Adrenal gland (tissue), 5 donors: ENCODE measurements at regions not wholly inside any gene's neighbourhood (a gene's known extent, or its start where the extent isn't known, plus 50 kb on each side); places are given as distances from the start of the nearest gene placed in this dataset.

Experiments used
- POLR2A ChIP-seq, 2 donors: fragments of 450-650 bp; IDR thresholded peaks; one replicate each; pipeline ENCODE4 v1.6.1; 2017; ENCODE audit warnings: antibody characterized with exemption in 2 of 2, mild to moderate bottlenecking in 2 of 2, moderate library complexity in 1 of 2
- TF ChIP-seq, protein P1 (sequence below), 6 experiments: fragments of 450-650 bp in 4 of 6; fragments of 200-600 bp in 2 of 6; sonication (generic) in 1 of 6; IDR thresholded peaks; 1 replicate in 5 of 6; 2 replicates in 1 of 6; pipeline versions ENCODE4 v1.5.1 to v1.8.0; 2016 to 2021; ENCODE audit warnings: antibody characterized with exemption in 6 of 6, mild to moderate bottlenecking in 2 of 6, moderate library complexity in 1 of 6
- donor health status: DM: no; HTN: no; CAD: no.

DNA sequence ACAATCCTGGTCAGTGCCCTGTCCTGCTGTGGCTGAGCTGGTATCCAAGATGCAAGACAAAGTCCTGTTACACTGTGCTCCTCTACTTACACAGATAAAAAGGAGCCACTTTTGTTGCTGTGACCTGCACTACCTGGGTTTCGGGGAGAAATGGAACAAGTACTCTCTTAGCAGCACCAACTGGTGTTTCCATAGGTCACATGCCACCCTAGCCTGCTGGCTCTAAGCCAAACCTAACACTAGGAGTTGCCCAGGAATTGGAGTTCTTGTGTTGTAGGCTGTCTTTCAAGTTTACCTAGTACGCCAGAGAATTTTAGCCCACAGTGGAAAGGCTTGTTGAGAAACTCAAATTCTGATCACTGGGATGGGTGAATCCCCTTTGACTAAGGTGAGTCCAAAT, 727.4 kb downstream of the FAM133A start:
- TF ChIP-seq, protein P1, sequence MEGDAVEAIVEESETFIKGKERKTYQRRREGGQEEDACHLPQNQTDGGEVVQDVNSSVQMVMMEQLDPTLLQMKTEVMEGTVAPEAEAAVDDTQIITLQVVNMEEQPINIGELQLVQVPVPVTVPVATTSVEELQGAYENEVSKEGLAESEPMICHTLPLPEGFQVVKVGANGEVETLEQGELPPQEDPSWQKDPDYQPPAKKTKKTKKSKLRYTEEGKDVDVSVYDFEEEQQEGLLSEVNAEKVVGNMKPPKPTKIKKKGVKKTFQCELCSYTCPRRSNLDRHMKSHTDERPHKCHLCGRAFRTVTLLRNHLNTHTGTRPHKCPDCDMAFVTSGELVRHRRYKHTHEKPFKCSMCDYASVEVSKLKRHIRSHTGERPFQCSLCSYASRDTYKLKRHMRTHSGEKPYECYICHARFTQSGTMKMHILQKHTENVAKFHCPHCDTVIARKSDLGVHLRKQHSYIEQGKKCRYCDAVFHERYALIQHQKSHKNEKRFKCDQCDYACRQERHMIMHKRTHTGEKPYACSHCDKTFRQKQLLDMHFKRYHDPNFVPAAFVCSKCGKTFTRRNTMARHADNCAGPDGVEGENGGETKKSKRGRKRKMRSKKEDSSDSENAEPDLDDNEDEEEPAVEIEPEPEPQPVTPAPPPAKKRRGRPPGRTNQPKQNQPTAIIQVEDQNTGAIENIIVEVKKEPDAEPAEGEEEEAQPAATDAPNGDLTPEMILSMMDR (IDR thresholded peaks at IDR 0.05) = no peak
- no peak for TF ChIP-seq POLR2A (IDR thresholded peaks at IDR 0.05)
